NCI-H1694 (cell line): ENCODE measurements at regions not wholly inside any gene's neighbourhood (a gene's known extent, or its start where the extent isn't known, plus 50 kb on each side); places are given as distances from the start of the nearest gene placed in this dataset.

Source experiments
- DNase-seq: peaks from one replicate; lab custom pipeline; 2025; lab: John Stamatoyannopoulos, UW

GRCh38 chr7:109295158-109295557 lies 725.5 kb downstream of the DNAJB9 start:
- DNase-seq: no peak

- no peak for DNase-seq
These were observed 739.1 kb downstream of the DNAJB9 start for GRCh38 chr7:109308816-109309215.

GRCh38 chr7:109309790-109310189 lies 740.1 kb downstream of the DNAJB9 start:
- DNase-seq: no peak

- no peak for DNase-seq
These were observed 748.5 kb downstream of the DNAJB9 start for GRCh38 chr7:109318136-109318535.

DNA sequence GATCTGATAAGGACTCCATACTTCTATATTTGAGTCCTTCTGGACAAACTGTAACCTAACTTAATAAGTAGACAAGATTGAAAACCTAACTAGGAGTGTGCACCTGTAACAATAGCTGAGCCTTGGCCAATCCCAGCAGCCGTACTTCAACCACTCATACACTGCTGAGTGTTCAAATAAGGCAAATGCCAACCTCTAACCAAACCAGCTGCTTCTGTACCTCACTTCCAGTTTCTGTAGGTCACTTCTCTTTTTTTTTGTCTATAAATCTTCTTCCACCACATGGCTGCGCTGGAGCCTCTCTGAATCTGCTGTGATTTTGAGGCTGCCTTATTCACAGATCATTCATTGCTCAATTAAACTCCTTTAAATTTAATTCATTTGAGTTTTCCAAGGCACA lies 753.2 kb downstream of the DNAJB9 start:
- no peak for DNase-seq

GRCh38 chr7:109331423-109331822 lies 761.7 kb downstream of the DNAJB9 start:
- no peak for DNase-seq

DNA sequence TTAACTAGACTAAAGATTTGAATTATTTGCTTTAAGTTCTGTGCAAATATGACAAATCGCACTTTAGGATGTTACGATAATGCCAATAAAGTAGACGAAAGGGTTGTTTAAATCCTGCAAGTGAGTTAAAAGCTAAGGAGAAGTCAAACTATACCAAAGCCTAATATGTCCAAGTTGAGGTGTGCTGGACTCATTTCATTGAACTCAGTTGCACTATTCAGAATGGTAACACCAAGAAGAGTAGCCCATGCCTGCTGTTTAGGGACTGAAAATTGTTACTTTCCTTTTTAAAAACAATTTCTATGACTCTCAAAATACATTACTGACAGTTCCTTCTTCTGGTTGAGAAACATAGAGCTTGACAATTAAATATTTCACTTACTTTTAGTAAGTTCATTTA lies 766.3 kb downstream of the DNAJB9 start:
- no peak for DNase-seq

DNA sequence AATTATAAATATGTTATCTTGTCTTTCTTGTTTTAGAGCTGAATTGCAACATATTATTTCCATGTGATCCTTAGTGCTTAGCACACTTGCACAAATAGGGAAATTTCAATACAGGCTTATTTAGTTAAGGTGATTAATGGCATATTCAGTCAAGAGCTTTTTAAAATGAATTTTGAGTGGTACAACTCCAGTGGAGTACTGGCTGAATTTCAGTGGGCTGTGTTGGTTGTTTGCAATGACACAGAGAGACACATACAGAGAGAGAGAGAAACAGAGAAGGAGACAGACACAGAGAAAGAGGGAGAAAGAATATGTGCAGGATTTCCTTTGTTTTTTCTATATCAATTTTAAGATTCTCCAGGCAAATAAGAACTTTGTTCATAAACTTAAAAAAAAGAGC lies 766.9 kb downstream of the DNAJB9 start:
- no peak for DNase-seq

DNA sequence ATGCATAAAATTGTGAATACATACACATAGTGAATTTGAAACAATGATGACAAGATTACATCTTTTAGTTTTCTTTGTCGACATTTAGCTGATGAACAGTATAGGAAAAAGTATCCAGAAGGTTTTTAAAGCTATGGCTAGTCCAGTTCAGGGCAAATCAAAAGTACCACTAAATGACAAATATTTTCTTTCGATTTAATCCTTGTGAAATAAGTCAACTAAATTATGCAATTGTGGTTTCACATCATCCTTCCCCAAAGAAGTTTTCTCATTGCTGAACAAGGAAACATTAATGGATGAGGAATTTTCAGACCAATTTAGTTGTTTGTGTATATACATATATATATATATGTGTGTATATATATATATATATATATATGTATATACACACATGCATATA lies 774.0 kb downstream of the DNAJB9 start:
- DNase-seq: no peak

DNA sequence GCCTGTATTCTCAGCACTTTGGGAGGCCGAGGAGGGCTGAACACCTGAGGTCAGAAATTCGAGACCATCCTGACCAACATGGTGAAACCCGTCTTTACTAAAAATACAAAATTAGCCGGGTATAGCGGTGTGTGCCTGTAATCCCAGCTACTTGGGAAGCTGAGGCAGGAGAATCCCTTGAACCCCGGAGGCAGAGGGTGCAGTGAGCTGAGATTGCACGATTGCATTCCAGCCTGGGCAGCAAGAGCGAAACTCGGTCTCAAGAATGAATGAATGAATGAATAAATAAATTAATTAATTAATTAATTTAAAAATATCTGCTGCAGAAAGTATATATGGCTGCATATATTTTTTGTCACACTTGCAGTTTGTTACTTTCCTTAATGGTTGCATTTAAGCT lies 781.8 kb downstream of the DNAJB9 start:
- DNase-seq: no peak

- no peak for DNase-seq
These were observed 784.3 kb downstream of the DNAJB9 start for GRCh38 chr7:109354000-109354399.

DNA sequence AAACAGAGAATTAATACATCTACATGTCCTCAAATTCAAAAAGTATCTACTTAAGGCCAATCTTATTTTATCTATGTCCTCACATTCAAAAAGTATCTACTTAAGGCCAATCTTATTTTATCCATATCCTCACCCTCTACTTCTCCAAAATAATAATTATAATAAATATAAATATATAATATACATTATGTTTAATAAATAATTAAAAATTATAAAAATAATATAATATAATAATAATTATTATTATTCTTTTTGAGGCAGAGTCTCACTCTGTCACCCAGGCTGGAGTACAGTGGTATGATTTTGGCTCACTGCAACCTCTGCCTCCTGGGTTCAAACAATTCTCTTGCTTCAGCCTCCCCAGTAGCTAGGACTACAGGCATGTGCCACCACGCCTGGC lies 784.9 kb downstream of the DNAJB9 start:
- no peak for DNase-seq

DNA sequence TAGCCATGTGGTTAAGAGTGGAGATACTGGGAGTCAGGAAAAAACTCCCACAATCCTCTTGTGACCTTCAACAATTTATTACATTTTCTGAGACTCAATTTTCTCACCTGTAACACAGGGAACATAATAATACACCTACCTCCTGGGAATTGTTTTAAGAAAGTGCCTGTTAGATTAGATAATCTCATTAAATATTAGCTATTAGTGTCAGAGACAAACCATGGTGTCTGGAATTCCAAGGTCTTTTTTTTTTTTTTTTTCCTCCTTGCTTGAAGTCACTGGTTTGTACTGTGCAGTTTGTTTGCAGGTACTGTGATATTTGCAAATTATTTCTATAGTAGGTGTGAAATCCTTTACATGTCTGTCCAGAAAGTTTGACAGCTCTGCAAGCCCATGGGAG lies 806.1 kb downstream of the DNAJB9 start:
- no peak for DNase-seq

- DNase-seq: no peak
These were observed 806.9 kb downstream of the DNAJB9 start for GRCh38 chr7:109376576-109376975.

- DNase-seq: no peak
These were observed 807.6 kb downstream of the DNAJB9 start for GRCh38 chr7:109377076-109377884.

GRCh38 chr7:109386959-109387358 lies 817.3 kb downstream of the DNAJB9 start:
- DNase-seq: no peak

- DNase-seq: no peak
These were observed 817.9 kb downstream of the DNAJB9 start for GRCh38 chr7:109387530-109387929.

DNA sequence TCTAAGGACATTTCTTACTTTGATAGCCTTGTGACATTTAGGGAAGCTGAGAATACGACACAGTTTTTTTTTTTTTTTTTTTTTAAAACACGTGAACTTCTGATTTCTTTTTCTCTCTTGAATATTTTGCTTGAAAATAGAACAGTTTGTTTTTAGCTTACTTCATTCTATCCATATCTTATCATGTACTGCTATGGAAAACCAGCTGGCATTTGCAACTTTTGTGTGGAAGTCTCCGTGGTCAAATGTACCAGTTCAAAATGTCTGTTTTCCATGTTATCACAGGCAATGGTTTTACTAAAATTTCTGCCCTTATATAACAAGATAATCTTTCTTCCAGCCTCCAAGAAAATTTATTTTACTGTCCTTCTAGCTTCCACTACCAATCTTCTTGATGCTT lies 821.6 kb downstream of the DNAJB9 start:
- no peak for DNase-seq

DNA sequence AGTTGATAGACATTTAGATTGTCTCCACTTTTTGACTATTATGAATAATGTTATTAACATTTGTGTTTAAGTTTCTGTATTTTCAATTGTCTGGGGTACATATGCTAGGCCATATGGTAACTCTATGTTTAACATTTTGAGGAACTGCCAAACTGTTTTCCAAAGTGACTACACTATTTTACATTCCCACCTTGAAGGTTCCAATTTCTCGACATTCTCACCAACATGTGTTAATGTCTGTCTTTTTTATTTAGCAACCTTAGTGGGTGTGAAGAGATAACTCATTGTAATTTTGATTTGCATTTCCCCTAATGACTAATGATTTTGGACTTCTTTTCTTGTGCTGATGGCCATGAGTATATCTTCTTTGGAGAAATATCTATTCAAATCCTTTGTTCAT lies 832.4 kb downstream of the DNAJB9 start:
- no peak for DNase-seq

DNA sequence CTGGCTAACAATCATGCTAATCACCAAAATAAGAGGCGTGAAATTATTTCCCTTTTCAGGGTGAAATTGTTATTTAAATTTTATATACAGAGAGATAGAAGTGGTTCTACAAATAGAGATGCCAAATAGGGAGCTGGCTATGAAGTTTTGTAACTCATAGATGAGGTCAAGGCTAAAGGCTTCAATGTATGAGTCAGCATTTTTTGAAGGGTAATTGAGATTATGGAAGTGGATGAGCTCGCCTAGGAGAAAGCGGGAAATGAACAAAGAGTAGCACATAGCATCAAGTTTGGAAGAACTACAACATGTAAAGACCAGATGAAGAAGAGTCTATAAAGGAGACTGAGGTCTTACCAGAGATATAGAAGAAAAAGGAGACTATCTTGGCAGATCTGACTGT lies 838.1 kb downstream of the DNAJB9 start:
- no peak for DNase-seq

GRCh38 chr7:109437957-109438356 lies 868.3 kb downstream of the DNAJB9 start:
- no peak for DNase-seq

DNA sequence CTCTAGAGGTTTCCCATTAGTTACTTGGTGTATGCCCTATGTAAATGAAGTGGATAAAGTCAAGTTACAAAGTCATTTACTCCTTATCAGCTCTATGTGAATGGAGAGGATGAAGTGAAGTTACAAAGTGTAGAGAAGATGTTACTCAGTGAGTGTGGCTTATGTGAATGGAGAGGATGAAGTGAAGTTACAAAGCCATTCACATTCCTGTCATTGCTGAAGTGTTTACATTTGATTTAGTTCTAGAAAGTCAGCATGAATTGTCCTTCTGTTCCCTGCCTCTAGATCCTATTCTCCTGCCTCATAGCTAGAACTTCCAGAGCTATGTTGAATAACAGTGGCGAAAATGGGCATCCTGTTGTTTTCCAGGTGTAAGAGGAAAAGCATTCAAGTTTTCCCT lies 880.1 kb downstream of the DNAJB9 start:
- DNase-seq: no peak

GRCh38 chr7:109456116-109456515 lies 886.4 kb downstream of the DNAJB9 start:
- no peak for DNase-seq

GRCh38 chr7:109460296-109460695 lies 890.6 kb downstream of the DNAJB9 start:
- no peak for DNase-seq
